ENCODE measurements at regions not wholly inside any gene's neighbourhood (a gene's known extent, or its start where the extent isn't known, plus 50 kb on each side); places are given as distances from the start of the nearest gene placed in this dataset.
A peak's percentile ranks its signal among the peaks of the same experiment; 100 is the strongest.

- no peak overlapping the region for H3K4me3 ChIP-seq
- H3K27me3 ChIP-seq, result no peaks in the 10 kb centered on the region
- TF ChIP-seq POLR2A (IDR thresholded peaks at IDR 0.05), result no peak
- TF ChIP-seq CTCF (IDR thresholded peaks at IDR 0.05 in 4 of 5, conservative IDR thresholded peaks at IDR 0.05 in 1 of 5), result no peak
- no peak overlapping the region for H3K27ac ChIP-seq
- no peaks in the 10 kb centered on the region for H3K9me3 ChIP-seq
- no peak for DNase-seq
- H3K4me1 ChIP-seq, result peaks cover 4 to 10% of the 10 kb centered on the region in 2 donors
- no peaks in the 10 kb centered on the region for H3K36me3 ChIP-seq
- intact Hi-C loops (cut with DNase I; ENCODE audit: low total_unique reads) (no loop called here), in situ Hi-C loops (cut with MboI; ENCODE audit: low sequenced_read_pairs in 4 of 4) (no loop called here)
- ATAC-seq, result no peak
These were observed 62.6 kb upstream of the KITLG start for GRCh38 chr12:88642675-88643431.

DNA sequence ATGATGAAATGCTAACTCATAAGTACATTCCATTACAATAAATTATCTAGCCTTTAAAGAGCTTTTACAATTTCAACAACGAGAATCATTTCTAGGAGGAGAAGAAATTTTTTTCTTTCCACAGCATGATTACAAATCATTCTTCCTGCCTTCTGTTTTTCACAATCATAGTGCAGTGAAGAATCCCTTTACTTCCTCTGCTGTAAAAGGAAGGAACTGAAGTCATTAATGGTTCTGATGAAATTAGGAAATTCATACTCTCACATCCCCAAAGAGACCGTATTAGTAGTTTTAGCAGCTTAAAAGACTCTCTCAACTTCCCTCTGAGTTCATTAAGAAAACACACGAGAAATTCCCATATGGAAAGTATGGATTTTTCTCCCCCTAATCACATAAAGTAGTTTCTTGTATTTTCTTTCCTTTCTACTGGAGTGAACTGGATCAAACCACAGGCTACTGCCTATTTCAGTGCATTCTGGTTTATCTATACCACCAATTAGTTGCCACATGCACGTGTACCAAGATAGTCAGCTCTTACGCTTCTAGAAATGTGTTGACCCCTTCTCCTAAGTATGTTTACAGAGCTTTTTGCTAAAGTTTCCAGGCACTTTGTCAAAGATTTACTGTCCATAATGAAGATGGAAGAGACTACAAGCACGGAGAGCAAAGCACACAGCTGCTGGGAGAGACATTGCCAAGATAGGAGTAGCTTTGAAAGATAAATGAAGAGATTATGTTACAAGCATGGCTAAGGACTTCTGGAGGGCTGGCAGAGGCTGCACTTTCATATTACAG lies 58.9 kb upstream of the KITLG start:
- ATAC-seq (peak; percentile 69 to 78), DNase-seq (no peak)
- Histone ChIP-seq H3K9me3 (no peaks in the 10 kb centered on the region), H3K36me3 (no peaks in the 10 kb centered on the region), H3K4me3 (peak overlapping the region in 1 of 4 donors; percentile 16), H3K27ac (peak overlapping the region in 1 of 4 donors; percentile 48), H3K27me3 (no peaks in the 10 kb centered on the region), H3K4me1 (peaks cover 4 to 10% of the 10 kb centered on the region in 2 donors)
- intact Hi-C loops (cut with DNase I; ENCODE audit: low total_unique reads) (no loop called here), in situ Hi-C loops (cut with MboI; ENCODE audit: low sequenced_read_pairs in 4 of 4) (no loop called here)
- no peak for TF ChIP-seq POLR2A (IDR thresholded peaks at IDR 0.05)
- TF ChIP-seq CTCF (IDR thresholded peaks at IDR 0.05 in 4 of 5, conservative IDR thresholded peaks at IDR 0.05 in 1 of 5), result no peak

DNA sequence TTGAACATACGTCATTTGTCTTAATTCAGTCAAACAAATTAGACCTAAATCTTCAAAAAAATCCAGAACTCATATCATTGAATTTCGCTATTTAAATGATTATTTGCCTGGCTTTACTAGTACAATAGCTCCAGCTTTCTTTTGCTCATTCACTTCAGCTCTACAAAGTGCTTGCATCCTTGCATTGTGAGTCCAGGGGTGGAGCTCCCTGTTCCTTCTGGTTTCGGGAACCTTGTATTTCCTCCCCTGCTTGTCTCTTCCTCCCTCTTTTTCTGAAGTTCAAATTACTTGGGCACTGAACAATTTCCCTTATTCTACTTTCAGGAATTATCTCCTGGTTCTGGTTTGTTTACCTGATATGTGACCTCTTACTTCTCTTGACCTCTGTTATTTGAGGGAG lies 58.1 kb upstream of the KITLG start:
- TF ChIP-seq POLR2A (IDR thresholded peaks at IDR 0.05) (no peak), CTCF (IDR thresholded peaks at IDR 0.05 in 4 of 5, conservative IDR thresholded peaks at IDR 0.05 in 1 of 5) (no peak)
- intact Hi-C loops (cut with DNase I; ENCODE audit: low total_unique reads), result no loop called here
- no peaks in the 10 kb centered on the region for H3K9me3 ChIP-seq
- H3K27ac ChIP-seq, result peak overlapping the region in 1 of 4 donors; percentile 48
- no peak overlapping the region for H3K4me3 ChIP-seq
- DNase-seq (no peak), ATAC-seq (no peak)
- H3K4me1 ChIP-seq, result peaks cover 4 to 10% of the 10 kb centered on the region in 2 donors
- no peaks in the 10 kb centered on the region for H3K36me3 ChIP-seq
- no peaks in the 10 kb centered on the region for H3K27me3 ChIP-seq
- in situ Hi-C loops (cut with MboI; ENCODE audit: low sequenced_read_pairs in 4 of 4), result no loop called here

- no peaks in the 10 kb centered on the region for H3K36me3 ChIP-seq
- H3K9me3 ChIP-seq, result no peaks in the 10 kb centered on the region
- H3K27me3 ChIP-seq, result no peaks in the 10 kb centered on the region
- DNase-seq (no peak), ATAC-seq (no peak)
- no peaks in the 10 kb centered on the region for H3K4me1 ChIP-seq
- no peak for TF ChIP-seq POLR2A (IDR thresholded peaks at IDR 0.05)
- TF ChIP-seq CTCF (IDR thresholded peaks at IDR 0.05 in 4 of 5, conservative IDR thresholded peaks at IDR 0.05 in 1 of 5), result no peak
- no peak overlapping the region for H3K4me3 ChIP-seq
- intact Hi-C loops (cut with DNase I; ENCODE audit: low total_unique reads) (no loop called here), in situ Hi-C loops (cut with MboI; ENCODE audit: low sequenced_read_pairs in 4 of 4) (no loop called here)
- no peak overlapping the region for H3K27ac ChIP-seq
These were observed 53.7 kb upstream of the KITLG start for GRCh38 chr12:88634008-88634407.
